K562 (cell line): ENCODE measurements at regions not wholly inside any gene's neighbourhood (a gene's known extent, or its start where the extent isn't known, plus 50 kb on each side); places are given as distances from the start of the nearest gene placed in this dataset.

ENCODE experiments used
- PPARD ChIP-seq: fragments of 250-450 bp; sonication (Bioruptor Pico); IDR thresholded peaks from 2 replicates; pipeline ENCODE4 v1.8.0; 2022; ENCODE audit warnings: inconsistent platforms, mild to moderate bottlenecking, moderate library complexity
- PRDM10 ChIP-seq: fragments of 450-650 bp; IDR thresholded peaks from 2 replicates; pipeline ENCODE4 v1.6.1; 2018; ENCODE audit not compliant: partially characterized antibody
- SMARCA5 ChIP-seq: fragments of 450-650 bp; IDR thresholded peaks from 2 replicates; pipeline ENCODE4 v1.6.1; 2016
- SP2 ChIP-seq: IDR thresholded peaks from 2 replicates; pipeline ENCODE4 v1.6.1; 2011; ENCODE audit warnings: mild to moderate bottlenecking, low read depth, low read length, moderate library complexity; ENCODE audit not compliant: poor library complexity, severe bottlenecking; ENCODE audit errors: extremely low read depth
- TRIM25 ChIP-seq: fragments of 450-650 bp; IDR thresholded peaks from 2 replicates; pipeline ENCODE4 v1.7.0; 2016; ENCODE audit warnings: borderline replicate concordance
- UBTF ChIP-seq, 2 experiments: IDR thresholded peaks; 2 replicates each; pipeline ENCODE4 v1.6.1; 2012; ENCODE audit warnings: improper control_type of control experiment in 2 of 2, low read depth in 2 of 2, low read length in 2 of 2, borderline replicate concordance in 1 of 2
- YY1 ChIP-seq, 3 experiments: IDR thresholded peaks; 2 replicates each; pipeline ENCODE4 v1.6.1; 2011; ENCODE audit warnings: low read length in 2 of 3, mild to moderate bottlenecking in 2 of 3, moderate library complexity in 2 of 3, borderline replicate concordance in 1 of 3, control low read depth in 1 of 3, low read depth in 1 of 3; ENCODE audit not compliant: insufficient read depth in 3 of 3, insufficient replicate concordance in 2 of 3, control insufficient read depth in 1 of 3, insufficient read length in 1 of 3; ENCODE audit errors: extremely low read depth in 1 of 3
- ZNF77 ChIP-seq: fragments of 250-450 bp; sonication (Bioruptor Pico); IDR thresholded peaks from 2 replicates; pipeline ENCODE4 v1.5.0; 2020

GRCh38 chr12:92466391-92467305 lies 236.1 kb upstream of the PLEKHG7 start (continued):
- TF ChIP-seq TRIM25 (no peak), YY1 (IDR thresholded peaks at IDR 0.05; ENCODE audit: borderline replicate concordance in 1 of 3, control insufficient read depth in 1 of 3, extremely low read depth in 1 of 3, insufficient read depth in 3 of 3, insufficient read length in 1 of 3, insufficient replicate concordance in 2 of 3, low read depth in 1 of 3, low read length in 2 of 3) (no peak), PRDM10 (no peak), SMARCA5 (no peak), PPARD (CRISPR knock-in tag) (no peak), SP2 (no peak), UBTF (IDR thresholded peaks at IDR 0.05; ENCODE audit: borderline replicate concordance in 1 of 2, low read depth in 2 of 2, low read length in 2 of 2) (no peak), ZNF77 (CRISPR knock-in tag) (no peak)
